Umbilical cord (tissue), 1 donor: ENCODE measurements at regions not wholly inside any gene's neighbourhood (a gene's known extent, or its start where the extent isn't known, plus 50 kb on each side); places are given as distances from the start of the nearest gene placed in this dataset.
"Not testable (repeated sequence)": the region's sequence is repeated elsewhere in the genome, so short reads cannot be mapped to it uniquely, and the experiment has no call there.

Experiments used
- DNase-seq: peaks from one replicate; pipeline ENCODE4 v3.0.0-alpha.2; 2015; ENCODE audit warnings: low spot score

- not testable (repeated sequence) for DNase-seq
Measured at GRCh38 chr14:106192701-106193100, 666.3 kb downstream of the TMEM121 start.

GRCh38 chr14:106196459-106196858 is 670.1 kb downstream of the TMEM121 start:
- DNase-seq: not testable (repeated sequence)

- not testable (repeated sequence) for DNase-seq
Measured at GRCh38 chr14:106197264-106197663, 670.9 kb downstream of the TMEM121 start.

GRCh38 chr14:106199097-106199496 is 672.7 kb downstream of the TMEM121 start:
- DNase-seq: no peak

GRCh38 chr14:106200541-106201315 is 674.3 kb downstream of the TMEM121 start:
- DNase-seq: no peak

GRCh38 chr14:106201376-106201775 is 675.0 kb downstream of the TMEM121 start:
- DNase-seq: no peak

- no peak for DNase-seq
Measured at GRCh38 chr14:106203438-106203837, 677.1 kb downstream of the TMEM121 start.

GRCh38 chr14:106204063-106204462 is 677.7 kb downstream of the TMEM121 start:
- DNase-seq: no peak

GRCh38 chr14:106207316-106207715 is 680.9 kb downstream of the TMEM121 start:
- DNase-seq: no peak

- DNase-seq: no peak
Measured at GRCh38 chr14:106208794-106209193, 682.4 kb downstream of the TMEM121 start.

- no peak for DNase-seq
Measured at GRCh38 chr14:106209755-106210154, 683.4 kb downstream of the TMEM121 start.

- no peak for DNase-seq
Measured at GRCh38 chr14:106210650-106211049, 684.3 kb downstream of the TMEM121 start.

GRCh38 chr14:106211334-106211900 is 685.0 kb downstream of the TMEM121 start:
- DNase-seq: no peak

- DNase-seq: no peak
Measured at GRCh38 chr14:106215229-106215628, 688.8 kb downstream of the TMEM121 start.

- DNase-seq: no peak
Measured at GRCh38 chr14:106216679-106217078, 690.3 kb downstream of the TMEM121 start.

GRCh38 chr14:106218174-106218573 is 691.8 kb downstream of the TMEM121 start:
- DNase-seq: no peak

GRCh38 chr14:106222311-106222710 is 695.9 kb downstream of the TMEM121 start:
- DNase-seq: no peak

- DNase-seq: no peak
Measured at GRCh38 chr14:106222731-106223130, 696.3 kb downstream of the TMEM121 start.

GRCh38 chr14:106227793-106228192 is 701.4 kb downstream of the TMEM121 start:
- DNase-seq: no peak

GRCh38 chr14:106228541-106229158 is 702.3 kb downstream of the TMEM121 start:
- no peak for DNase-seq

GRCh38 chr14:106230071-106230470 is 703.7 kb downstream of the TMEM121 start:
- no peak for DNase-seq

- DNase-seq: not testable (repeated sequence)
Measured at GRCh38 chr14:106233191-106233590, 706.8 kb downstream of the TMEM121 start.
